Hypothalamus (tissue), 51 donors: ENCODE measurements at regions not wholly inside any gene's neighbourhood (a gene's known extent, or its start where the extent isn't known, plus 50 kb on each side); places are given as distances from the start of the nearest gene placed in this dataset.
A peak's percentile ranks its signal among the peaks of the same experiment; 100 is the strongest.

Source experiments
- DNase-seq, 51 donors: peaks; one replicate each; lab custom pipeline; 2025; lab: John Stamatoyannopoulos, UW

GRCh38 chr1:217373761-217374701 lies 256.9 kb downstream of the GPATCH2 start:
- no peak for DNase-seq

GRCh38 chr1:217372049-217372970 lies 258.6 kb downstream of the GPATCH2 start:
- no peak for DNase-seq

- DNase-seq: no peak
These were observed 260.1 kb downstream of the GPATCH2 start for GRCh38 chr1:217370757-217371156.

GRCh38 chr1:217369996-217370551 lies 260.8 kb downstream of the GPATCH2 start:
- DNase-seq: no peak

GRCh38 chr1:217369271-217369981 lies 261.5 kb downstream of the GPATCH2 start:
- no peak for DNase-seq

- no peak for DNase-seq
These were observed 266.7 kb downstream of the GPATCH2 start for GRCh38 chr1:217364220-217364619.

GRCh38 chr1:217363319-217363718 lies 267.6 kb downstream of the GPATCH2 start:
- no peak for DNase-seq

- no peak for DNase-seq
These were observed 270.4 kb downstream of the GPATCH2 start for GRCh38 chr1:217360510-217360909.

- DNase-seq: no peak
These were observed 276.0 kb downstream of the GPATCH2 start for GRCh38 chr1:217354895-217355294.

- no peak for DNase-seq
These were observed 281.8 kb downstream of the GPATCH2 start for GRCh38 chr1:217348960-217349664.

GRCh38 chr1:217344712-217345111 lies 286.2 kb downstream of the GPATCH2 start:
- DNase-seq: no peak

GRCh38 chr1:217343907-217344306 lies 287.0 kb downstream of the GPATCH2 start:
- peak in 1 of 51 donors; percentile 1 for DNase-seq

- DNase-seq: no peak
These were observed 288.8 kb downstream of the GPATCH2 start for GRCh38 chr1:217342105-217342504.

GRCh38 chr1:217336724-217337123 lies 294.2 kb downstream of the GPATCH2 start:
- no peak for DNase-seq

GRCh38 chr1:217333939-217334338 lies 297.0 kb downstream of the GPATCH2 start:
- DNase-seq: peak in 12 of 51 donors; percentile 0 to 48 (median 4)

- no peak for DNase-seq
These were observed 298.3 kb downstream of the GPATCH2 start for GRCh38 chr1:217332431-217333065.

- no peak for DNase-seq
These were observed 299.2 kb downstream of the GPATCH2 start for GRCh38 chr1:217331698-217332097.

GRCh38 chr1:217327901-217328300 lies 303.0 kb downstream of the GPATCH2 start:
- DNase-seq: no peak

- DNase-seq: peak in 3 of 51 donors; percentile 2 to 9 (median 3)
These were observed 308.1 kb downstream of the GPATCH2 start for GRCh38 chr1:217322834-217323233.
